ENCODE measurements at regions not wholly inside any gene's neighbourhood (a gene's known extent, or its start where the extent isn't known, plus 50 kb on each side); places are given as distances from the start of the nearest gene placed in this dataset.

DNA sequence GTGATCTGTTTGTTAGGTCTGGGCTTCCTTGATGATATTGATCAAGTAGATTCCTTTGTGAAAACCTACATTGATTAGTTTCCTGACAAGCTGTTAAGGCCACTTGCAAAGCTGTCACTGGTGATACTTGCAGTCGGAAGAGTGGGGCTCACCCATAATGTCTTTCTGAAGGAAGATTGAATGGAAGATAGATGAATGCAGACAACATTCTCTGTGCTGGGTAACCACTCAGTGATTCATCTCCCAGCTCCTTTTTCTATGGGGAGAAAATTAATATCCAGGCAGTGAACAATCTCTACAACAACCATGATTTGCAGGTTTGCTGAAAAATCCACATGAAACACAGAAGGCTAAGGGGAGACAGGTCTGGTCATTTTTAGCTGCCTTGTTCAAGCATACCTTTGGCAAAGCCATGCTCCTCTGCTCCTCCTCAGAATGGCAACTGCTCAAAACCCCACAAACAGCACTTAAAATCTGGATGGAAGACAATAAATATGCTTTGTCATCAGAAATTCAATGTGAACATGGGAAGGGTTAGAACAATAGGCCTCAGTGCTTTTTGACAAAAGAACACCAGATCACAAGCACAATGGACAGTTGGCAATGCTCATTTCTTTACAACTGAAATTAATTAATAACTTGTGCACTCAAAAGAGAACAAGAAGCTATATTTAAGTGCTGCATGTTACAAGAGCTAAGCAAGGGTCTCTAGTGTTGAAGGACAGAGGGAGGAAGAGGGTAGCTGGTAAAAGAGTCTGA is 495.4 kb downstream of the TOX3 start:
- no peak for TF ChIP-seq CTCF (conservative IDR thresholded peaks at IDR 0.05; ENCODE audit: low read depth, low read length)
- DNase-seq (ENCODE audit: low read depth) = no peak
- no peak overlapping the region for H3K4me3 ChIP-seq (ENCODE audit: low read depth, low read length)

GRCh38 chr16:52050418-52050817 is 496.5 kb downstream of the TOX3 start:
- H3K4me3 ChIP-seq (ENCODE audit: low read depth, low read length) = no peak overlapping the region
- DNase-seq (ENCODE audit: low read depth) = peak; percentile 94
- TF ChIP-seq CTCF (conservative IDR thresholded peaks at IDR 0.05; ENCODE audit: low read depth, low read length) = no peak

DNA sequence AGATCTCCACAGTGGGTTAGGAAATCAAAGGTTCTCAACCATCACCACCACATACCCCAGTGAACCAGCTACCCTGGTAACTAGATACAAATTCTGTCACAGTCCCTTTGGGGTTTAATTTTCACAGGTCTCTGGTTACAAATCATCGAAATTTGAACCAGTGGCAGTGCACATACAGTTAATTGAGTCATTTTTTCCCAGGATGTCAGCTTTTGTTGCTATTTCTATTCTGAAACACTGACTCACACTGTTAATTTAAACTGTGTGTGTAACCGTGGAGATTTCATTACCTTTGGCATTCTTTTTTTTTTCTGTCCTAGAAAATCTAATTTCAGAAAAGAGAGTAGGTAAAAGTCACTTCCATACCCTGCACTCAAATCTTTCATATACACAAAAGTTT is 511.5 kb downstream of the TOX3 start:
- DNase-seq (ENCODE audit: low read depth) = peak; percentile 16
- TF ChIP-seq CTCF (conservative IDR thresholded peaks at IDR 0.05; ENCODE audit: low read depth, low read length) = no peak
- no peak overlapping the region for H3K4me3 ChIP-seq (ENCODE audit: low read depth, low read length)

DNA sequence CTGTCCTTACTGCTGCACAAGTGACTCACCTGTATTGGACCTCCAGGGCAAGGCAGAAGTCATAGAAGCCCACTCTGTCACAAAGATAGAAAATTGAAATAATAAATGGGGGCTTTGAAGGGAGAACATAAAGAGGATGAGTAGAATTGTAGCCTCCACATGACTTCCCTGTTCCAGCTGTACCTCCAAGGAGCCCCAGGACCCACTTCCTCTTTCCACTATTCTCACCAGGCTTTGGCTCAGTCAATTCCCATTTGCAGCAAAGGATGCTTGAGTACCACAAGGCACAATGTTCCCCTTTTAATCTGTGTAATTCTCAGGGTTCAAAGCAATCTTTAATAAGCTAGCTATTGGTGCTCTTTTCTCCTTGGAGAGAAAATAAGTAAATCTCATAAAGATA is 512.1 kb downstream of the TOX3 start:
- no peak overlapping the region for H3K4me3 ChIP-seq (ENCODE audit: low read depth, low read length)
- no peak for TF ChIP-seq CTCF (conservative IDR thresholded peaks at IDR 0.05; ENCODE audit: low read depth, low read length)
- no peak for DNase-seq (ENCODE audit: low read depth)

DNA sequence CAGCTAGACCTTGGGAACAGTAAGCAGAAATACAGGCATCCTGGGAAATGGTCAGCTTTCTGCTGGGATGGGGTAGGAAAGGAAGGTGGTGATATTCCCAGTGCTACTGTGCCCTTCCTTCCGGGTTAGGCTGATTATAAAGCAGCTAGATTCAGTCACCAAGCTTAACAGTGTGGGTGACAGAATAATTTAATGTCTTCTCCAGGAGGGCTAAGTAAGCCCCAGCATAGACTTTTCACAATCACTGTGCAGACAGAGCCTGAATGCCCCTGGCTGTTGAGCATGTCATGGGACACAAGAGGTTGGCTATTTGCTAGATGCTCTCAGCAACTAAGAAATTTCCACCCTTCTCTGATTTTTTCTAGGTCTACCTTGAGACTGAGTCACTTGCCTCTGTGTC is 513.0 kb downstream of the TOX3 start:
- TF ChIP-seq CTCF (conservative IDR thresholded peaks at IDR 0.05; ENCODE audit: low read depth, low read length) = no peak
- no peak for DNase-seq (ENCODE audit: low read depth)

GRCh38 chr16:52022980-52023379 is 524.0 kb downstream of the TOX3 start:
- no peak overlapping the region for H3K4me3 ChIP-seq (ENCODE audit: low read depth, low read length)
- DNase-seq (ENCODE audit: low read depth) = no peak
- no peak for TF ChIP-seq CTCF (conservative IDR thresholded peaks at IDR 0.05; ENCODE audit: low read depth, low read length)

More for the DNA sequence above, 513.0 kb downstream of the TOX3 start:
- H3K4me3 ChIP-seq (ENCODE audit: low read depth, low read length) = no peak overlapping the region

DNA sequence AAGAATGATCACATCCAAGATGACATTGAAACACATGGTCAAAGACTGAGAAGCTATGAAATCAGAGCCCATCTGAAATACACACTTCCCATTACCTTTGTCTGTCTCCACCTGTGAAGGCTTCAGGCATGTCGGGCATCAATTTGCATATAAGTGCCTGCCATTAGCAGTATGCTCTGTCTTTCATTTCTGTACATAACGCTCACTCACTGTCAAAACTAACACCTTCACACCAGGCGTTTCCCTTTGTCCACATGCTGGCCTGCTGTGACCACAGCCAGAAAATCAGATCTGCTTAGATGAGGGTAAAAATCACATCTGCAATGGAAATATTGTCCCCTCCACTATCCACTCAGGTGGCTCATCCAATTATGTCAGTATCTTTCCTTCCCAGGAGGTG is 524.8 kb downstream of the TOX3 start:
- no peak for DNase-seq (ENCODE audit: low read depth)
- no peak for TF ChIP-seq CTCF (conservative IDR thresholded peaks at IDR 0.05; ENCODE audit: low read depth, low read length)
- H3K4me3 ChIP-seq (ENCODE audit: low read depth, low read length) = no peak overlapping the region

Data from epithelial cell of proximal tubule (primary cell).